NCI-H524 treated with DMSO at 0.1 percent for 48 hours (cell line): ENCODE measurements at regions not wholly inside any gene's neighbourhood (a gene's known extent, or its start where the extent isn't known, plus 50 kb on each side); places are given as distances from the start of the nearest gene placed in this dataset.
A peak's percentile ranks its signal among the peaks of the same experiment; 100 is the strongest.

Experiments used
- DNase-seq: peaks from one replicate; lab custom pipeline; 2025; lab: John Stamatoyannopoulos, UW

- no peak for DNase-seq
These were observed 132.6 kb downstream of the WDR11 start for GRCh38 chr10:120983721-120984120.

DNA sequence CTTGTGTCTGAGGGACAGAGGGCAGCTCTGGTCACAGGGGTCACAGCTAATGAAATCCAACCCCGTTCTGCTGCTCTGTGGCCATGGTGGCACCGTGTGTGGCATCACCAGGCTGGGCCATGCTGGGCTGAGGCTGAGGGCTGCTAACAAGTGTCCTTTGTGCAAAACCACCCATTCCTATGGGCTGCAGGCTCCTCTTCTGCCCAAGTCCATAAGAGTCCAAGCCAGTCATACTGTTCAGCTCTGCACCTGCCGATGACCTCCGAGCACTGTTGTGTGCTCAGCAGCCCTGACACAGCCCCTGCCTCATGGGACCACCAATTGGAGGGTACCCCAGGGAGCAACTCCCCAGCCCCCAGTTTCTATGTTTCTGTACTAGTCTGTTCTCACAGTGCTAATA, 133.1 kb downstream of the WDR11 start:
- no peak for DNase-seq

DNA sequence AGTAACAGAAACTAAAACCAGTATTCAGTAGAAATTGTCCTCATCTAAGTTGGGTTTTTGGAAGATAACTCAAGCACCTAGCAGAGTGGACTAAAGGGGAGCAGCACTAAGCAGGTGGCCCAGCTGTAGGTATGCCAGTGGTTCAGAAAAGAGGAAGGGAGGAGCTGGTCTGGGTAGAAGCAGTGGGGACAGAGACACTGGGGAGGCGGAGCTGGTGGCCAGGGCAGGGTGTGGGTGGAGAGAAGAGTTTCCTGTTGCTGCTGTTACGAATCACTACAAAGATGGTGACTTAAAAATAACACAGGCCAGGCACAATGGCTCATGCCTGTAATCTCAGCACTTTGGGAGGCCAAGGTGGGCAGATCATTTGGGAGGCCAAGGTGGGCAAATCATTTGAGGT, 136.2 kb downstream of the WDR11 start:
- DNase-seq = peak; percentile 45

- no peak for DNase-seq
These were observed 137.6 kb downstream of the WDR11 start for GRCh38 chr10:120988751-120989150.

GRCh38 chr10:120989279-120989678, 138.1 kb downstream of the WDR11 start:
- DNase-seq = no peak

- no peak for DNase-seq
These were observed 138.9 kb downstream of the WDR11 start for GRCh38 chr10:120989996-120990598.

DNA sequence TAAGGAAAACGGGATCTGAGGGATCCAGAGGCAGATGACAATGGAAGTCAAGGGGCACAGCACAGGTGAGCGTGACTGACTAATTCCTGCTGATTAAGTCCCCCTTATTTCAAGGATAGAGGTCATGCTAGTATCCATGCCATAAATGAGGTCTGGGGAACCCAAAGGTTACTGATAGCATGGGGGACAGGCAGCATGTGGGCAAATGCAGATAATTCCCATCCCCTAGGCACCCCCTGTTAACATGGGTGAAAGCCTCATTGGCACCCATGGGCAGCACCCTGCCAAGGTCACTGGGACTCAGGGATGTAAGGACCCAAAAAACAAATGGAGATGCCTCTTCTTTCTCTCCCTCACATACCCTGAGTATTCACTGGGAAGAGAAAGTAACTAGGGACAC, 139.7 kb downstream of the WDR11 start:
- no peak for DNase-seq

GRCh38 chr10:120993089-120993488, 141.9 kb downstream of the WDR11 start:
- DNase-seq = no peak

- no peak for DNase-seq
These were observed 144.6 kb downstream of the WDR11 start for GRCh38 chr10:120995768-120996167.

GRCh38 chr10:120996456-120997034, 145.4 kb downstream of the WDR11 start:
- DNase-seq = no peak

DNA sequence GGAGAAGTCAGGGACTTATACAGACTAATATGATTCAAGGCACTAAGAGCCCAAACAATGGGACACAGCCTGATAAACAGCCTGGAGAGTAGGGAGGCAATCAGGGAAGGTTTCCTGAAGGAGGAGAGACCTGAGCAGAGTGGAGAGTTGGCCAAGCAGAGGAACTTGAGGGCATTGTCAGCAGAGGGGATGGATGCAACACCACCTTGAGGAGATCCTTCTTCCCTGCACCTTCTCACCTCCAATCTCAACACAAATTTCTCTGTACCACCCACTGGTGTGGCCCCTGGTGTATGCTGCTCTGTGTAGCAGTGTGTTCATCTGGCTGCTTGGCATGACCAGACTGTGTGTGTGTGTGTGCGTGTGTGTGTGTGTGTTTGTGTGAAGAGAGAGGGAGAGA, 146.2 kb downstream of the WDR11 start:
- no peak for DNase-seq

- DNase-seq = no peak
These were observed 146.6 kb downstream of the WDR11 start for GRCh38 chr10:120997756-120998155.

DNA sequence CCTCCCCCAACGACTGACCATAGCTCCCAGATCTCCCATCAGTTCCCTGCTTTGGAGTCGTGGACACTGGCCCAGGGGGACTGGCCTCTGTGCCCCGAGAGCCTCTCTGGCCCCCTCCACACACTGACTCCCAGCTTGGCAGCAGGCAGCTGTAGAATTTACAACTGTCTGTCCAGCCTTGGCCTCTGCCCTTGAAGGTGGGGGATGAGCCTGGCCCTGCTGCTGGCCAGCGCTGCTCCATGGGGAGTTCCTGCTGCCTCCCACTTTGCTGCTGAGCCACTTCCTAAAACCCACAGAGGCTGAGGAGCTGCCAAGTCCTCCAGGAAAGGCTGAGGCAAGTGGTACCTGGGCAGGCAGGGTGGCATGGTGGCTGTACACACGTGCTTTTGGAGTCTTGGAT, 147.1 kb downstream of the WDR11 start:
- no peak for DNase-seq

DNA sequence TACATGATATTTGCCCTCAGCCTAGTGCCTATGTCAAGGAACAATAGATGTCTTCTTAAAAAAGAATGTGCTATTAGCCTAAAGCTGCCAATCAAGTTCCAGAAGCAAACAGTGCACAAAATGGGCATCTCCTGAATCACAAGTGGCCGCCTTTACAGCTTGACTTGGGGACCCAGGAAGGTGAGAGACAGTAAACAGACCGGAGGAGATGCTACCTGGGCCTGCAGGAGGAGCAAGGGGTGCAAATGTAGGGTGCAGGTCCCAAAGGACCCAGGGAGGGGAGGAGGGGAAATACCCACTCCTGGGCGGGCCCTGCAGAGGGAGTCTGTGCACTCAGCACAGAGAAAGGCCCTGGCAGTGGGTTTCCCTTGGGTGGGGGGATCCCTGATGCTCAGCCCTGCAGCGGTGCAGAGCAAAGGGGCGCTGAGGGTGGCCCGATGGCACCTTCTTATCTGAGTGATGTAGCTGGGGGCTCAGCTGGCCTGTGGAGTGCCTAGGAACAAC, 147.7 kb downstream of the WDR11 start:
- DNase-seq = no peak

DNA sequence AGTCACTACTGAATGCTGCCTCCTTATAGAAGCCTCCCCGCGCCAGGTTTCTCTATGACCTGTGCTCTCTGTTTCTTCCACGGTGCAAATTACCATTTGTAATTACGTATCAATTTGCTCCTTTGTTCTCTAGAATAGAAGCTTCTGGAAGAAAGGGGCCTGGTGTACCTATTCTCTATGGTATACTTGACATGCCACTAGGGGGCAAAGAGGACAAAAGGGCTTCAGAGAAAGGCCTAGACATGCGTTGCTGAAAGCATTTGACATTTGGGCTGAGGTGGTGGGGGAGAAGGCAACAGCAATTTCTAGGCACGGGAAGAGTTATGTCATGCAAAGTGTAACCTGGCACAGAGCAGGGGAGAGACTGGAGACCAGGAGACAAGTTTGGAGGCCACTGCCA, 148.7 kb downstream of the WDR11 start:
- DNase-seq = no peak

GRCh38 chr10:121002586-121003205, 151.5 kb downstream of the WDR11 start:
- DNase-seq = no peak

GRCh38 chr10:121005948-121006587, 154.9 kb downstream of the WDR11 start:
- DNase-seq = no peak

DNA sequence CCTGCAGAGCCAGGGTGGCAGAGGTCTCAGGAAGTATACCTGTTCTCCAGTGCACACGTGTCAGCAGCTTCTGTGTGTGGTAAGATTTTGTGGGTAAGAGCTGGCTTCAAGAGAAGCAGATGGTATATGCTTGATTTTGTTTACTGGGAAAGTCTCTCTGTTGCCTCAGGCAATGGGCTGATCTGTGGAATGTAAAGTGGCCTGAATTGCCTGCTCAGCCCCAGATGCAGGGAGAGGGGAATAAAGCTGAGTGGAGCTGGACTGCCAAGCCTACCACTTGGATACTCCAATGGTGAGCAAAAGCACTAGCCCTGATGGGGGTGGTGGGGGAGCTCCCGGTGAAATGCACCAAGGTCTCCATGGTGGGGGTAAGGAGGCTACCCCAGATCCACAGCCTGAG, 156.1 kb downstream of the WDR11 start:
- no peak for DNase-seq

DNA sequence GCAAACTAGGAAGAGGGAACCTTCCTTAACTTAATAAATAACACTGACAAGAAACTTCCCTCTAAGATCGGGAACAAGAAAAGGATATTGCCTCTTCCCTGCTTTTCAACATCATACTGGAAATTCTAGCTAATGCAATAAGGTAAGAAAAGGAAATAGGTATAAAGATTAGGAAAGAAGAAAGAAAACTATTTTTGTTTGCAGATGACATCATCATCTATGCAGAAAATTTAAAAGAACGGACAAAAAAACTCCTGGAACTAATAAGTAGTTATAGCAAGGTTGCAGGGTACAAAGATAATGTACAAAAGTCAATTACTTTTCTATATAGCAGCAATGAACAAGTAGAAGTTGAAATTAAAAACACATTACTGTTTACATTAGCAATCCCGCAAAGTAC, 164.8 kb downstream of the WDR11 start:
- DNase-seq = no peak

- DNase-seq = no peak
These were observed 173.9 kb downstream of the WDR11 start for GRCh38 chr10:121024905-121025584.

DNA sequence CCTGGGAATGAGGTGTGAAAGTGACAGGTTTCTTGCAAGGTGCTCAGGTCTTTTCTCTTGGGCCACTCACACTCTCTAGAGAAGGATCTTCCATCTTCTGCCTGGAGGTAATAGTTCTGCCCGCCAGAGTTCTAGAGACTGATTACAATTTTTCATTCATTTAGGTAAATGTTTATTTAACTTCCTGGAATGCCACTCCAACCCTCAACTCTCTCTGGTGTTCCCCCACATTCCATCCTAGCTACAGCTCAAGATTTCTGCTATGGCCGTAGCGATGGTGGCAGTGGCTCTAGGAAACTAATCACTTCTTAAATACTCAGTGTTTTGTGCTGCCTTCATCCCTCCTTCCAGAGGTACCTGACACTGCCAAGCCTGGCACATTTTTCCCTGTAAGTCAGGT, 174.6 kb downstream of the WDR11 start:
- no peak for DNase-seq

- DNase-seq = peak; percentile 73
These were observed 176.2 kb downstream of the WDR11 start for GRCh38 chr10:121027371-121027770.

- DNase-seq = no peak
These were observed 181.3 kb downstream of the WDR11 start for GRCh38 chr10:121032460-121032859.
